KMS-11 (cell line): ENCODE measurements at regions not wholly inside any gene's neighbourhood (a gene's known extent, or its start where the extent isn't known, plus 50 kb on each side); places are given as distances from the start of the nearest gene placed in this dataset.

Source experiments
- H2AFZ ChIP-seq: fragments of 200-600 bp; sonication (generic); 2 replicates; pipeline ENCODE4 v1.6.1; 2016; ENCODE audit warnings: antibody characterized with exemption, mixed run types, low read depth
- H3K27ac ChIP-seq: fragments of 200-600 bp; sonication (generic); 2 replicates; pipeline ENCODE4 v1.6.1; 2016; ENCODE audit warnings: mild to moderate bottlenecking, mixed run types
- H3K27me3 ChIP-seq: fragments of 200-600 bp; sonication (generic); 2 replicates; pipeline ENCODE4 v1.6.1; 2017; ENCODE audit warnings: mild to moderate bottlenecking, low read depth, mixed run types, moderate library complexity; ENCODE audit not compliant: insufficient read depth
- H3K36me3 ChIP-seq: fragments of 200-600 bp; sonication (generic); 2 replicates; pipeline ENCODE4 v1.6.1; 2017; ENCODE audit warnings: mild to moderate bottlenecking, mixed run types; ENCODE audit not compliant: insufficient read depth
- H3K4me1 ChIP-seq: fragments of 200-600 bp; sonication (generic); 2 replicates; pipeline ENCODE4 v1.6.1; 2016; ENCODE audit warnings: mild to moderate bottlenecking, low read depth, mixed run types; ENCODE audit not compliant: poor library complexity, severe bottlenecking
- H3K4me2 ChIP-seq: fragments of 200-600 bp; sonication (generic); 2 replicates; pipeline ENCODE4 v1.7.0; 2016; ENCODE audit warnings: mild to moderate bottlenecking, mixed run types
- H3K4me3 ChIP-seq: fragments of 200-600 bp; sonication (generic); IDR thresholded peaks from 2 replicates; pipeline ENCODE4 v1.6.1; 2017; ENCODE audit warnings: low read depth, low read length, mixed read lengths; ENCODE audit not compliant: insufficient read depth
- H3K79me2 ChIP-seq: fragments of 200-600 bp; sonication (generic); 2 replicates; pipeline ENCODE4 v1.6.1; 2016; ENCODE audit warnings: low read depth, mixed run types; ENCODE audit not compliant: insufficient read depth
- H3K9ac ChIP-seq: fragments of 200-600 bp; sonication (generic); 2 replicates; pipeline ENCODE4 v1.6.1; 2016; ENCODE audit warnings: mild to moderate bottlenecking, mixed run types
- H4K20me1 ChIP-seq: fragments of 200-600 bp; sonication (generic); 2 replicates; pipeline ENCODE4 v1.6.1; 2016; ENCODE audit warnings: mild to moderate bottlenecking, mixed run types; ENCODE audit not compliant: insufficient read depth
- CTCF ChIP-seq: fragments of 200-600 bp; sonication (generic); conservative IDR thresholded peaks from 2 replicates; pipeline ENCODE4 v1.6.1; 2017; ENCODE audit warnings: low read depth, mild to moderate bottlenecking, antibody characterized with exemption, low read length, moderate library complexity, mixed read lengths

- Histone ChIP-seq H3K4me3 (no peak overlapping the region), H3K27me3 (no peaks in the 10 kb centered on the region), H3K79me2 (no peaks in the 10 kb centered on the region), H3K36me3 (no peaks in the 10 kb centered on the region), H3K9ac (no peak overlapping the region), H3K4me1 (peaks cover 31% of the 10 kb centered on the region), H2AFZ (peak overlapping the region; percentile 3; the same call in 1 of the 2 replicates), H3K4me2 (peak overlapping the region; percentile 43), H3K27ac (peak overlapping the region; percentile 43; the same call in 1 of the 2 replicates), H4K20me1 (no peaks in the 10 kb centered on the region)
- TF ChIP-seq CTCF, result no peak
These were observed 207.9 kb upstream of the B3GALT2 start for GRCh38 chr1:193394336-193394735.

GRCh38 chr1:193392686-193393085 is 206.3 kb upstream of the B3GALT2 start:
- Histone ChIP-seq H3K9ac (no peak overlapping the region), H3K4me3 (no peak overlapping the region), H3K27ac (no peak overlapping the region), H4K20me1 (no peaks in the 10 kb centered on the region), H3K36me3 (no peaks in the 10 kb centered on the region), H3K4me1 (peaks cover 31% of the 10 kb centered on the region), H2AFZ (no peak overlapping the region), H3K27me3 (no peaks in the 10 kb centered on the region), H3K79me2 (no peaks in the 10 kb centered on the region), H3K4me2 (no peak overlapping the region)
- no peak for TF ChIP-seq CTCF

- Histone ChIP-seq H3K27ac (no peak overlapping the region), H2AFZ (no peak overlapping the region), H3K27me3 (no peaks in the 10 kb centered on the region), H3K4me2 (no peak overlapping the region), H3K79me2 (no peaks in the 10 kb centered on the region), H3K9ac (no peak overlapping the region), H3K4me1 (peaks cover 11% of the 10 kb centered on the region), H3K4me3 (no peak overlapping the region), H4K20me1 (no peaks in the 10 kb centered on the region), H3K36me3 (no peaks in the 10 kb centered on the region)
- TF ChIP-seq CTCF, result no peak
These were observed 202.3 kb upstream of the B3GALT2 start for GRCh38 chr1:193388683-193389082.

- H4K20me1 ChIP-seq, result no peaks in the 10 kb centered on the region
- no peak overlapping the region for H3K27ac ChIP-seq
- no peak overlapping the region for H3K9ac ChIP-seq
- TF ChIP-seq CTCF, result no peak
- H3K4me2 ChIP-seq, result no peak overlapping the region
- H3K27me3 ChIP-seq, result no peaks in the 10 kb centered on the region
- H3K4me3 ChIP-seq, result no peak overlapping the region
- H3K4me1 ChIP-seq, result peaks cover 6% of the 10 kb centered on the region
- H3K36me3 ChIP-seq, result no peaks in the 10 kb centered on the region
- H2AFZ ChIP-seq, result no peak overlapping the region
- H3K79me2 ChIP-seq, result no peaks in the 10 kb centered on the region
These were observed 201.8 kb upstream of the B3GALT2 start for GRCh38 chr1:193388165-193388564.
